ENCODE measurements at regions not wholly inside any gene's neighbourhood (a gene's known extent, or its start where the extent isn't known, plus 50 kb on each side); places are given as distances from the start of the nearest gene placed in this dataset.

DNA sequence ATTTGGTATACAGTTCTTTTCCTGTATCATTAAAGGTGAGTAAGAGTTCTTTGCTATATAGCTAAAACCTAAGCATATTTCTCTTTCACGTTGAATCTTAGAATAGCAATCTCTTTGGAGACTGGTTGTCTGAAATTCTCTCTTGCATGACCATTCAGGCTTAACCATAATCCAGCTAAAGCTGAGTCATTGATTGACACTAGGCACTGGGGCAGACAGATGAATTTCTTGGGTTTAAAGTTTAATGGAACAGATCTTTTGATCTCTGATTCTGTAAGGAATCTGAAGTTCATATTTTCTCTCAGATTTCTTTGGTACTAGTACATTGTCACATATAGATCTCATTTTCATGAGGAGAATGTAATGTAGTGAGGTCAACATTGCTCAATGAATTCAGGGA, 397.3 kb upstream of the MIR17HG start:
- Histone ChIP-seq H3K4me3 (ENCODE audit: low read length) (no peak overlapping the region), H4K20me1 (ENCODE audit: control insufficient read depth, insufficient read depth, low read depth, low read length) (no peaks in the 10 kb centered on the region), H3K27ac (ENCODE audit: low read depth, low read length) (no peak overlapping the region), H3K9me3 (ENCODE audit: control insufficient read depth, insufficient read depth, low read length) (no peaks in the 10 kb centered on the region), H3K79me2 (ENCODE audit: control insufficient read depth, low read length) (no peaks in the 10 kb centered on the region), H3K36me3 (ENCODE audit: control insufficient read depth, low read length) (no peaks in the 10 kb centered on the region), H3K9me2 (replicated peaks; ENCODE audit: control insufficient read depth, low read length) (no peaks in the 10 kb centered on the region), H3K27me3 (ENCODE audit: control insufficient read depth, low read length) (no peaks in the 10 kb centered on the region), H3F3A (ENCODE audit: control insufficient read depth, insufficient read depth) (no peaks in the 10 kb centered on the region), H3K4me1 (ENCODE audit: control insufficient read depth, low read length) (no peaks in the 10 kb centered on the region), H3K4me2 (ENCODE audit: low read length) (no peak overlapping the region)
- no peak for TF ChIP-seq CTCF (IDR thresholded peaks at IDR 0.05; ENCODE audit: low read depth, low read length, poor library complexity, severe bottlenecking)
- TF ChIP-seq EZH2phosphoT487 (IDR thresholded peaks at IDR 0.05; ENCODE audit: borderline replicate concordance, low read length) = no peak

DNA sequence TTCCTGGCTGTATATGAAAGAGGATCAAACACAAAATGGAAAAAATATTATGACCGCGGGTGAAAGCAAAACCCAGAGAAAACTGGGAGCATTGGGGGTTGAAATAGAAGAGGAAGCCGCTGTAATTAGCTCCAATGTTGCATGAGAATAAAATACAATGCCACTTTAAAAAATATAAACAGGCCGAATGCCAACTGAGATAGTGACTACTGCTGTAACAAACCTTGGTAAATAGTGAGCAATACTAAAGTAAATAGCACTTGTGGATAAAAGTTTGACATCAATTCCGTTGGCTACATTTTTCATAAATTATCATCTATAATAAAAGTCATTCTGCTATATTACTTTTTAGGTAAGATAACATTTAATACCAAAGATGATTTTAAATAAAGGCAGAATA, 395.8 kb upstream of the MIR17HG start:
- no peaks in the 10 kb centered on the region for H3K9me3 ChIP-seq (ENCODE audit: control insufficient read depth, insufficient read depth, low read length)
- TF ChIP-seq CTCF (IDR thresholded peaks at IDR 0.05; ENCODE audit: low read depth, low read length, poor library complexity, severe bottlenecking) (no peak), EZH2phosphoT487 (IDR thresholded peaks at IDR 0.05; ENCODE audit: borderline replicate concordance, low read length) (no peak)
- no peak overlapping the region for H3K4me3 ChIP-seq (ENCODE audit: low read length)

GRCh38 chr13:90952326-90952725, 395.2 kb upstream of the MIR17HG start:
- H4K20me1 ChIP-seq (ENCODE audit: control insufficient read depth, insufficient read depth, low read depth, low read length) = no peaks in the 10 kb centered on the region
- H3K9me3 ChIP-seq (ENCODE audit: control insufficient read depth, insufficient read depth, low read length) = no peaks in the 10 kb centered on the region
- no peaks in the 10 kb centered on the region for H3K27me3 ChIP-seq (ENCODE audit: control insufficient read depth, low read length)
- TF ChIP-seq CTCF (IDR thresholded peaks at IDR 0.05; ENCODE audit: low read depth, low read length, poor library complexity, severe bottlenecking) (no peak), EZH2phosphoT487 (IDR thresholded peaks at IDR 0.05; ENCODE audit: borderline replicate concordance, low read length) (no peak)
- H3K36me3 ChIP-seq (ENCODE audit: control insufficient read depth, low read length) = no peaks in the 10 kb centered on the region
- no peak overlapping the region for H3K4me3 ChIP-seq (ENCODE audit: low read length)
- H3K4me1 ChIP-seq (ENCODE audit: control insufficient read depth, low read length) = no peaks in the 10 kb centered on the region
- no peaks in the 10 kb centered on the region for H3F3A ChIP-seq (ENCODE audit: control insufficient read depth, insufficient read depth)
- H3K9me2 ChIP-seq (replicated peaks; ENCODE audit: control insufficient read depth, low read length) = no peaks in the 10 kb centered on the region
- H3K27ac ChIP-seq (ENCODE audit: low read depth, low read length) = no peak overlapping the region
- no peak overlapping the region for H3K4me2 ChIP-seq (ENCODE audit: low read length)
- no peaks in the 10 kb centered on the region for H3K79me2 ChIP-seq (ENCODE audit: control insufficient read depth, low read length)

More for the DNA sequence above, 395.8 kb upstream of the MIR17HG start:
- H3K27ac ChIP-seq (ENCODE audit: low read depth, low read length) = no peak overlapping the region
- H3F3A ChIP-seq (ENCODE audit: control insufficient read depth, insufficient read depth) = no peaks in the 10 kb centered on the region
- no peaks in the 10 kb centered on the region for H3K9me2 ChIP-seq (replicated peaks; ENCODE audit: control insufficient read depth, low read length)
- no peaks in the 10 kb centered on the region for H3K79me2 ChIP-seq (ENCODE audit: control insufficient read depth, low read length)
- no peaks in the 10 kb centered on the region for H3K36me3 ChIP-seq (ENCODE audit: control insufficient read depth, low read length)
- H3K4me2 ChIP-seq (ENCODE audit: low read length) = no peak overlapping the region
- H4K20me1 ChIP-seq (ENCODE audit: control insufficient read depth, insufficient read depth, low read depth, low read length) = no peaks in the 10 kb centered on the region
- H3K27me3 ChIP-seq (ENCODE audit: control insufficient read depth, low read length) = no peaks in the 10 kb centered on the region
- H3K4me1 ChIP-seq (ENCODE audit: control insufficient read depth, low read length) = no peaks in the 10 kb centered on the region
